ENCODE measurements at regions not wholly inside any gene's neighbourhood (a gene's known extent, or its start where the extent isn't known, plus 50 kb on each side); places are given as distances from the start of the nearest gene placed in this dataset.

- no peak overlapping the region for H3K4me3 ChIP-seq (ENCODE audit: low read depth, low read length)
- TF ChIP-seq CTCF (IDR thresholded peaks at IDR 0.05; ENCODE audit: borderline replicate concordance, insufficient read depth, low read depth, low read length) = no peak
These were observed 973.9 kb downstream of the BRD1 start for GRCh38 chr22:48853627-48854240.

- TF ChIP-seq CTCF (IDR thresholded peaks at IDR 0.05; ENCODE audit: borderline replicate concordance, insufficient read depth, low read depth, low read length) = no peak
- H3K4me3 ChIP-seq (ENCODE audit: low read depth, low read length) = no peak overlapping the region
These were observed 975.6 kb downstream of the BRD1 start for GRCh38 chr22:48851933-48852549.

GRCh38 chr22:48850658-48851287 is 976.9 kb downstream of the BRD1 start:
- no peak overlapping the region for H3K4me3 ChIP-seq (ENCODE audit: low read depth, low read length)
- TF ChIP-seq CTCF (IDR thresholded peaks at IDR 0.05; ENCODE audit: borderline replicate concordance, insufficient read depth, low read depth, low read length) = no peak

GRCh38 chr22:48849963-48850657 is 977.6 kb downstream of the BRD1 start:
- no peak for TF ChIP-seq CTCF (IDR thresholded peaks at IDR 0.05; ENCODE audit: borderline replicate concordance, insufficient read depth, low read depth, low read length)
- H3K4me3 ChIP-seq (ENCODE audit: low read depth, low read length) = no peak overlapping the region

GRCh38 chr22:48849219-48849912 is 978.3 kb downstream of the BRD1 start:
- TF ChIP-seq CTCF (IDR thresholded peaks at IDR 0.05; ENCODE audit: borderline replicate concordance, insufficient read depth, low read depth, low read length) = no peak
- no peak overlapping the region for H3K4me3 ChIP-seq (ENCODE audit: low read depth, low read length)

- no peak overlapping the region for H3K4me3 ChIP-seq (ENCODE audit: low read depth, low read length)
- TF ChIP-seq CTCF (IDR thresholded peaks at IDR 0.05; ENCODE audit: borderline replicate concordance, insufficient read depth, low read depth, low read length) = no peak
These were observed 981.5 kb downstream of the BRD1 start for GRCh38 chr22:48846200-48846599.
